AG04450 (cell line): ENCODE measurements at regions not wholly inside any gene's neighbourhood (a gene's known extent, or its start where the extent isn't known, plus 50 kb on each side); places are given as distances from the start of the nearest gene placed in this dataset.

ENCODE experiments used
- CTCF ChIA-PET: fragments of 300-600, 350-600 bp; formaldehyde crosslinking; extraction: SDS; loops from one replicate; lab custom pipeline; 2022; ENCODE audit warnings: antibody characterized with exemption, inconsistent platforms; lab: Charles Lee
- POLR2A ChIA-PET: fragments of 350-600 bp; formaldehyde crosslinking; extraction: SDS; loops from one replicate; lab custom pipeline; 2021; ENCODE audit warnings: antibody characterized with exemption, inconsistent platforms; lab: Yijun Ruan, JAX
- DNase-seq: peaks from one replicate; pipeline ENCODE4 v3.0.0-alpha.2; 2011; ENCODE audit warnings: low read depth, low spot score
- H3K27ac ChIP-seq: one replicate; pipeline ENCODE4 v1.5.1; 2012; ENCODE audit warnings: low read depth, low read length, control low read depth
- H3K27me3 ChIP-seq: one replicate; pipeline ENCODE4 v1.6.0; 2012; ENCODE audit warnings: low read length; ENCODE audit not compliant: control insufficient read depth, insufficient read depth
- H3K4me3 ChIP-seq: 2 replicates; pipeline ENCODE4 v1.5.1; 2011; ENCODE audit warnings: mild to moderate bottlenecking, low read depth, low read length, control low read depth
- H3K9me3 ChIP-seq: 2 replicates; pipeline ENCODE4 v1.5.1; 2012; ENCODE audit warnings: low read length; ENCODE audit not compliant: control insufficient read depth, insufficient read depth
- TF ChIP-seq, protein P1 (sequence below): IDR thresholded peaks from 2 replicates; pipeline ENCODE4 v1.5.1; 2011; ENCODE audit warnings: low read depth, low read length, control low read depth, inconsistent platforms

DNA sequence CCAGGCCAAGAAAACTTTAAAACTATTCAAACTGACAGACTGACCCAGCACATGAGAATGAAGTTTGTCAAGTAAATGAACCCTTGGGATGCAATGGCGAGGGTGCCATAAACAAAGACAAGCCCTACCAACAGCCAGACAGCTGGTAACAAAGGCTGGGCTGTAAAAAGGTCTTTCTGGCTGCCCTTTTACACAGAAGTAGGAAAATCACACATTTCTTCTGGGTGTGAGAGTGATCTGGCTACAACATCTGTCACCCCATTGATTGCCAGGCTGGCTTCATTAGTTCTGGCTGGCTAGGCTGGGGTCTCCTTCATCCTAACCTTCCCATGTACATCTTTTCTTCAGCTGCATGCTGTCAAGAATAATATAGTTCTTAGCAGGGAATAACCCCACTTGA is 83.6 kb upstream of the FOXD3 start:
- POLR2A ChIA-PET = no interaction called here
- CTCF ChIA-PET = no interaction called here
- Histone ChIP-seq H3K9me3 (no peaks in the 10 kb centered on the region), H3K27me3 (no peaks in the 10 kb centered on the region), H3K4me3 (no peak overlapping the region), H3K27ac (no peak overlapping the region)
- TF ChIP-seq, protein P1, sequence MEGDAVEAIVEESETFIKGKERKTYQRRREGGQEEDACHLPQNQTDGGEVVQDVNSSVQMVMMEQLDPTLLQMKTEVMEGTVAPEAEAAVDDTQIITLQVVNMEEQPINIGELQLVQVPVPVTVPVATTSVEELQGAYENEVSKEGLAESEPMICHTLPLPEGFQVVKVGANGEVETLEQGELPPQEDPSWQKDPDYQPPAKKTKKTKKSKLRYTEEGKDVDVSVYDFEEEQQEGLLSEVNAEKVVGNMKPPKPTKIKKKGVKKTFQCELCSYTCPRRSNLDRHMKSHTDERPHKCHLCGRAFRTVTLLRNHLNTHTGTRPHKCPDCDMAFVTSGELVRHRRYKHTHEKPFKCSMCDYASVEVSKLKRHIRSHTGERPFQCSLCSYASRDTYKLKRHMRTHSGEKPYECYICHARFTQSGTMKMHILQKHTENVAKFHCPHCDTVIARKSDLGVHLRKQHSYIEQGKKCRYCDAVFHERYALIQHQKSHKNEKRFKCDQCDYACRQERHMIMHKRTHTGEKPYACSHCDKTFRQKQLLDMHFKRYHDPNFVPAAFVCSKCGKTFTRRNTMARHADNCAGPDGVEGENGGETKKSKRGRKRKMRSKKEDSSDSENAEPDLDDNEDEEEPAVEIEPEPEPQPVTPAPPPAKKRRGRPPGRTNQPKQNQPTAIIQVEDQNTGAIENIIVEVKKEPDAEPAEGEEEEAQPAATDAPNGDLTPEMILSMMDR = no peak
- no peak for DNase-seq

DNA sequence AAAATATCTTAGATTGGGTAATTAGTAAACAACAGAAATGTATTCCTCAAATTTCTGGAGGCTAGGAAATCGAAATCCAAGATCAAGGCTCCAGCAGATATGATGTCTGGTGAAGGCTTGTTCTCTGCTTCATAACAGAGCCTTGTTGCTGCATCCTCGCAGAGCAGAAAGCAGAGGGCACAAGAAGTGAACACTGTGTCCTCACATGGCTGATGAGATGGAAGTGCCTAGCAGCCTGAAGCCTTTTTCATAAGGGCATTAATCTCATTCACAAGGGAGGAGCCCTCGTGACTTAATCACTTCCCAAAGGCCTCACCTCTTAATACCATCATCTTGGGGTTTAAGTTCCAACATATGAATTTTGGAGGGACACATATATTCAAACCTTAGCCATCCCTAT is 77.2 kb upstream of the FOXD3 start:
- H3K4me3 ChIP-seq = no peak overlapping the region
- no peak for DNase-seq
- no peaks in the 10 kb centered on the region for H3K9me3 ChIP-seq
- CTCF ChIA-PET = no interaction called here
- POLR2A ChIA-PET = no interaction called here
- TF ChIP-seq, protein P1 = no peak
- H3K27me3 ChIP-seq = no peaks in the 10 kb centered on the region
- no peak overlapping the region for H3K27ac ChIP-seq

DNA sequence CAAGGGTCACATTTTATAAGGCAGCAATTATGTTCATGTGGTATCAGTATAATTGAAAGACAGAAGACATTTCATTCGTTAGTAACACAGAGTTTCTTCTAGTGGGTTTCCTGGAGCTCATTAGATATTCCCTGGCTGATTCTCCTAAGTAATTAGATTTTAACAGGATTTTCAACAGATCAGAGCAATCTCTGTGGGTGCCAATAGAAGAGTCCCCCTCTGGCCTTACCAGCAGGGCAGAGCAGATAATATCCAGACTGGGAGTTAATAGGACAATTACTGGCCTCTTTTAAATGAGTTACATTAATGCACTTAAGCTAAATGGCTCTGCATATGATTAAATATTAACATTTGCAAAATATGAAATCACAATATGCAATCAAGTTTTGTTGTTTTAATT is 74.2 kb upstream of the FOXD3 start:
- Histone ChIP-seq H3K4me3 (no peak overlapping the region), H3K27ac (no peak overlapping the region), H3K27me3 (no peaks in the 10 kb centered on the region), H3K9me3 (no peaks in the 10 kb centered on the region)
- POLR2A ChIA-PET = no interaction called here
- TF ChIP-seq, protein P1 = no peak
- no peak for DNase-seq
- CTCF ChIA-PET = no interaction called here

DNA sequence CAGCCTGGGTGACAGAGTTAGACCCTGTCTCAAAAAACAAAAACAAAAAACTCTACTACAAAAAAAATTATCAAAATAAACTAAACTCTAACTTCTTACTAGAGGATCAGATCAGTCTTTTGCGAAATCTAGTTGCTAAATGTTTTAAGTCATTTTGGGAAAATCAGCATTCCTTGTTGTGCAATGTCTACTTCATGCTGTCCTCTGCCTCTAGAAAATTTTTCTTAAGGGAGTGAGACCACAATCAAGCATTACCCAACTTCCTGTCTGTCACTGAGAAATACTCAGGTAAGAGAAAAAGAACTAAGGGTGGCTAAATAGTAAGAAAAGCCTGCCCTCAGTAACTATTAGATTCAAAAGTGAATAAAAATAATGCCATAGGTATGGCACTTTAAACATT is 67.2 kb upstream of the FOXD3 start:
- ChIA-PET POLR2A (no interaction called here), CTCF (no interaction called here)
- no peak overlapping the region for H3K27ac ChIP-seq
- H3K4me3 ChIP-seq = no peak overlapping the region
- TF ChIP-seq, protein P1 = no peak
- H3K9me3 ChIP-seq = no peaks in the 10 kb centered on the region
- DNase-seq = no peak
- H3K27me3 ChIP-seq = no peaks in the 10 kb centered on the region

DNA sequence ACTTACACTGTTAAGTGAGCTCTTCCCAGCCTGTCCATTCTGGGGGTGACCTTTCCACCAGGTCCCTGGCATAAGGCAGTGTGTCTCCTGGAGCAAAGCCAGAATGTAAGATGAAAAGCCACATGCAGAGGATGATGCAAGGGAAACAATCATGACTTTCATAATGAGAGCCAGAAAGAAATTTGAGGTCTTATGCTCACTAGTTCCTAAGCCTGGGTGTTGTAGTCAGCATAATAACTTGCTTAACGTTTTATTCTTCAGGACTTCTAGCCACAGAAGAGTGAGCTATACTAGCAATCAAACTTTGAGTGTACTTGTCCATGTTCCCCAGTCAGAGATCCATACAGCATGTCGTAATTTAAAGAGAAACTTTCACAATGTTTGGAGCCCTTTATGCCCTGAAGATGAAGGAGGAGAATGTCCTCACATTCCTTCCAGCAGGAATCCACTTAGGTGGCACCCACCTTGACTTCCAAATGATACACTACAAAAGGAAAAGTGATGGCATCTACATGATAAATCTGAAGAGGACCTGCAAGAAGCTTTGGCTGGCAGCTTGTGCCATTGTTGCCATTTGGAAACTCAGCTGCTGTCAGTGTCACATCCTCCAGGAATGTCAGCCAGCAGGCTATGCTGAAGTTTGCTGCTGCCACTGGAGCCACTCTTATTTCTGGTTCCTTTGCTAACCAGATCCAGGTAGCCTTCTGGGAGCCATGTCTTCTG is 60.5 kb upstream of the FOXD3 start:
- ChIA-PET CTCF (no interaction called here), POLR2A (no interaction called here)
- Histone ChIP-seq H3K27ac (no peak overlapping the region), H3K4me3 (no peak overlapping the region), H3K27me3 (no peaks in the 10 kb centered on the region), H3K9me3 (no peaks in the 10 kb centered on the region)
- TF ChIP-seq, protein P1 = no peak
- DNase-seq = no peak
